HG03108 (cell line): ENCODE measurements at regions not wholly inside any gene's neighbourhood (a gene's known extent, or its start where the extent isn't known, plus 50 kb on each side); places are given as distances from the start of the nearest gene placed in this dataset.
A peak's percentile ranks its signal among the peaks of the same experiment; 100 is the strongest.

Source experiments
- ATAC-seq: cut with Tn5 transposase; IDR thresholded peaks from one replicate; pipeline ENCODE4 v1.9.1; 2021; ENCODE audit warnings: moderate library complexity; ENCODE audit not compliant: unreplicated experiment

GRCh38 chr5:164007064-164007463 lies 501.6 kb downstream of the MAT2B start:
- no peak for ATAC-seq

GRCh38 chr5:164009621-164010020 lies 504.2 kb downstream of the MAT2B start:
- ATAC-seq = no peak

- ATAC-seq = no peak
Observed at GRCh38 chr5:164010900-164011299, 505.5 kb downstream of the MAT2B start.

GRCh38 chr5:164012371-164012770 lies 507.0 kb downstream of the MAT2B start:
- no peak for ATAC-seq

GRCh38 chr5:164013077-164013670 lies 507.8 kb downstream of the MAT2B start:
- ATAC-seq = peak; percentile 86

GRCh38 chr5:164020116-164020515 lies 514.7 kb downstream of the MAT2B start:
- ATAC-seq = no peak

- ATAC-seq = no peak
Observed at GRCh38 chr5:164027738-164028137, 522.3 kb downstream of the MAT2B start.

- ATAC-seq = no peak
Observed at GRCh38 chr5:164038128-164038783, 532.8 kb downstream of the MAT2B start.

GRCh38 chr5:164041105-164041504 lies 535.7 kb downstream of the MAT2B start:
- ATAC-seq = no peak

- ATAC-seq = no peak
Observed at GRCh38 chr5:164048359-164048926, 543.0 kb downstream of the MAT2B start.

GRCh38 chr5:164051745-164052144 lies 546.3 kb downstream of the MAT2B start:
- ATAC-seq = no peak

- no peak for ATAC-seq
Observed at GRCh38 chr5:164052536-164053093, 547.2 kb downstream of the MAT2B start.

GRCh38 chr5:164053123-164053522 lies 547.7 kb downstream of the MAT2B start:
- no peak for ATAC-seq

GRCh38 chr5:164054461-164054860 lies 549.0 kb downstream of the MAT2B start:
- ATAC-seq = no peak

GRCh38 chr5:164057121-164057520 lies 551.7 kb downstream of the MAT2B start:
- no peak for ATAC-seq

- ATAC-seq = no peak
Observed at GRCh38 chr5:164058621-164059020, 553.2 kb downstream of the MAT2B start.

- no peak for ATAC-seq
Observed at GRCh38 chr5:164059471-164059870, 554.1 kb downstream of the MAT2B start.

- no peak for ATAC-seq
Observed at GRCh38 chr5:164060786-164061355, 555.5 kb downstream of the MAT2B start.

- no peak for ATAC-seq
Observed at GRCh38 chr5:164062304-164062703, 556.9 kb downstream of the MAT2B start.

- no peak for ATAC-seq
Observed at GRCh38 chr5:164065266-164065665, 559.8 kb downstream of the MAT2B start.

- no peak for ATAC-seq
Observed at GRCh38 chr5:164071671-164072070, 566.3 kb downstream of the MAT2B start.

- no peak for ATAC-seq
Observed at GRCh38 chr5:164073081-164073480, 567.7 kb downstream of the MAT2B start.
